ENCODE measurements at regions not wholly inside any gene's neighbourhood (a gene's known extent, or its start where the extent isn't known, plus 50 kb on each side); places are given as distances from the start of the nearest gene placed in this dataset.

- Histone ChIP-seq H3K9me3 (ENCODE audit: severe bottlenecking) (no peaks in the 10 kb centered on the region), H3K27ac (ENCODE audit: poor library complexity, severe bottlenecking) (no peak overlapping the region), H3K4me1 (ENCODE audit: insufficient read depth, poor library complexity, severe bottlenecking) (no peaks in the 10 kb centered on the region), H3K36me3 (ENCODE audit: low read depth) (no peaks in the 10 kb centered on the region), H3K27me3 (ENCODE audit: insufficient read depth, poor library complexity, severe bottlenecking) (no peaks in the 10 kb centered on the region), H3K4me3 (ENCODE audit: severe bottlenecking) (no peak overlapping the region)
- no peak for ATAC-seq (ENCODE audit: low read depth)
- no peak for TF ChIP-seq CTCF (IDR thresholded peaks at IDR 0.05; ENCODE audit: poor library complexity, severe bottlenecking)
- DNase-seq (ENCODE audit: low spot score): no peak
These were observed 485.2 kb downstream of the EIPR1 start for GRCh38 chr2:2892378-2892777.

GRCh38 chr2:2890901-2891300, 486.7 kb downstream of the EIPR1 start:
- Histone ChIP-seq H3K27ac (ENCODE audit: poor library complexity, severe bottlenecking) (no peak overlapping the region), H3K4me1 (ENCODE audit: insufficient read depth, poor library complexity, severe bottlenecking) (no peaks in the 10 kb centered on the region), H3K4me3 (ENCODE audit: severe bottlenecking) (no peak overlapping the region), H3K27me3 (ENCODE audit: insufficient read depth, poor library complexity, severe bottlenecking) (no peaks in the 10 kb centered on the region), H3K36me3 (ENCODE audit: low read depth) (no peaks in the 10 kb centered on the region), H3K9me3 (ENCODE audit: severe bottlenecking) (no peaks in the 10 kb centered on the region)
- TF ChIP-seq CTCF (IDR thresholded peaks at IDR 0.05; ENCODE audit: poor library complexity, severe bottlenecking): no peak
- DNase-seq (ENCODE audit: low spot score): no peak
- ATAC-seq (ENCODE audit: low read depth): no peak

- Histone ChIP-seq H3K27ac (ENCODE audit: poor library complexity, severe bottlenecking) (no peak overlapping the region), H3K27me3 (ENCODE audit: insufficient read depth, poor library complexity, severe bottlenecking) (no peaks in the 10 kb centered on the region), H3K36me3 (ENCODE audit: low read depth) (no peaks in the 10 kb centered on the region), H3K9me3 (ENCODE audit: severe bottlenecking) (no peaks in the 10 kb centered on the region), H3K4me1 (ENCODE audit: insufficient read depth, poor library complexity, severe bottlenecking) (no peaks in the 10 kb centered on the region), H3K4me3 (ENCODE audit: severe bottlenecking) (no peak overlapping the region)
- DNase-seq (ENCODE audit: low spot score): no peak
- TF ChIP-seq CTCF (IDR thresholded peaks at IDR 0.05; ENCODE audit: poor library complexity, severe bottlenecking): no peak
- no peak for ATAC-seq (ENCODE audit: low read depth)
These were observed 487.4 kb downstream of the EIPR1 start for GRCh38 chr2:2890246-2890645.

GRCh38 chr2:2889646-2890045, 488.0 kb downstream of the EIPR1 start:
- H3K27me3 ChIP-seq (ENCODE audit: insufficient read depth, poor library complexity, severe bottlenecking): no peaks in the 10 kb centered on the region

GRCh38 chr2:2889141-2889540, 488.5 kb downstream of the EIPR1 start:
- no peaks in the 10 kb centered on the region for H3K4me1 ChIP-seq (ENCODE audit: insufficient read depth, poor library complexity, severe bottlenecking)
- ATAC-seq (ENCODE audit: low read depth) (no peak), DNase-seq (ENCODE audit: low spot score) (no peak)
- no peak overlapping the region for H3K27ac ChIP-seq (ENCODE audit: poor library complexity, severe bottlenecking)
- no peak overlapping the region for H3K4me3 ChIP-seq (ENCODE audit: severe bottlenecking)
- H3K27me3 ChIP-seq (ENCODE audit: insufficient read depth, poor library complexity, severe bottlenecking): no peaks in the 10 kb centered on the region
- H3K9me3 ChIP-seq (ENCODE audit: severe bottlenecking): no peaks in the 10 kb centered on the region
- no peak for TF ChIP-seq CTCF (IDR thresholded peaks at IDR 0.05; ENCODE audit: poor library complexity, severe bottlenecking)
- H3K36me3 ChIP-seq (ENCODE audit: low read depth): no peaks in the 10 kb centered on the region

More at GRCh38 chr2:2889646-2890045, 488.0 kb downstream of the EIPR1 start:
- H3K9me3 ChIP-seq (ENCODE audit: severe bottlenecking): no peaks in the 10 kb centered on the region
- no peaks in the 10 kb centered on the region for H3K36me3 ChIP-seq (ENCODE audit: low read depth)
- DNase-seq (ENCODE audit: low spot score) (no peak), ATAC-seq (ENCODE audit: low read depth) (no peak)
- no peaks in the 10 kb centered on the region for H3K4me1 ChIP-seq (ENCODE audit: insufficient read depth, poor library complexity, severe bottlenecking)
- no peak overlapping the region for H3K27ac ChIP-seq (ENCODE audit: poor library complexity, severe bottlenecking)
- H3K4me3 ChIP-seq (ENCODE audit: severe bottlenecking): no peak overlapping the region
- TF ChIP-seq CTCF (IDR thresholded peaks at IDR 0.05; ENCODE audit: poor library complexity, severe bottlenecking): no peak

Measured in RWPE2 (cell line).